HEK293T (cell line): ENCODE measurements at regions not wholly inside any gene's neighbourhood (a gene's known extent, or its start where the extent isn't known, plus 50 kb on each side); places are given as distances from the start of the nearest gene placed in this dataset.

ENCODE experiments used
- CTCF ChIA-PET: fragments of 350-600 bp; formaldehyde crosslinking; extraction: SDS; loops from one replicate; lab custom pipeline; 2021; ENCODE audit warnings: antibody characterized with exemption, inconsistent platforms; lab: Yijun Ruan, JAX
- POLR2A ChIA-PET: fragments of 350-600 bp; formaldehyde crosslinking; extraction: SDS; loops from one replicate; lab custom pipeline; 2020; ENCODE audit warnings: antibody characterized with exemption, inconsistent platforms; lab: Yijun Ruan, JAX
- DNase-seq: peaks from one replicate; pipeline ENCODE4 v3.0.0; 2012; ENCODE audit warnings: mixed read lengths; ENCODE audit errors: extremely low spot score
- ARNT ChIP-seq: fragments of 450-650 bp; IDR thresholded peaks from 2 replicates; pipeline ENCODE4 v1.6.1; 2017; ENCODE audit warnings: mild to moderate bottlenecking
- BHLHE40 ChIP-seq: fragments of 450-650 bp; IDR thresholded peaks from 2 replicates; pipeline ENCODE4 v1.6.1; 2016; ENCODE audit warnings: mild to moderate bottlenecking, moderate library complexity, borderline replicate concordance
- CTBP1 ChIP-seq: fragments of 450-650 bp; IDR thresholded peaks from 2 replicates; pipeline ENCODE4 v1.6.1; 2016; ENCODE audit warnings: borderline replicate concordance
- ELF4 ChIP-seq: fragments of 450-650 bp; IDR thresholded peaks from 2 replicates; pipeline ENCODE4 v1.6.1; 2017; ENCODE audit warnings: antibody characterized with exemption
- FOXA1 ChIP-seq: fragments of 450-650 bp; IDR thresholded peaks from 2 replicates; pipeline ENCODE4 v1.6.1; 2016; ENCODE audit warnings: mild to moderate bottlenecking
- FOXK2 ChIP-seq: fragments of 450-650 bp; IDR thresholded peaks from 2 replicates; pipeline ENCODE4 v1.6.1; 2016; ENCODE audit warnings: mild to moderate bottlenecking
- FOXM1 ChIP-seq: fragments of 450-650 bp; IDR thresholded peaks from 2 replicates; pipeline ENCODE4 v1.6.1; 2017; ENCODE audit warnings: mild to moderate bottlenecking, borderline replicate concordance
- HDGF ChIP-seq: fragments of 450-650 bp; IDR thresholded peaks from 2 replicates; pipeline ENCODE4 v1.6.1; 2017; ENCODE audit warnings: antibody characterized with exemption, borderline replicate concordance
- L3MBTL2 ChIP-seq: fragments of 450-650 bp; conservative IDR thresholded peaks from 2 replicates; pipeline ENCODE4 v1.6.1; 2016; ENCODE audit warnings: mild to moderate bottlenecking
- LEF1 ChIP-seq: fragments of 450-650 bp; IDR thresholded peaks from 2 replicates; pipeline ENCODE4 v1.6.1; 2017; ENCODE audit warnings: mild to moderate bottlenecking, borderline replicate concordance
- NFRKB ChIP-seq: fragments of 450-650 bp; IDR thresholded peaks from 2 replicates; pipeline ENCODE4 v1.6.1; 2016; ENCODE audit warnings: mild to moderate bottlenecking, moderate library complexity
- SP1 ChIP-seq: fragments of 450-650 bp; IDR thresholded peaks from 2 replicates; pipeline ENCODE4 v1.6.1; 2017
- SUZ12 ChIP-seq: fragments of 450-650 bp; IDR thresholded peaks from 2 replicates; pipeline ENCODE4 v1.6.1; 2016; ENCODE audit warnings: mild to moderate bottlenecking
- TARDBP ChIP-seq: fragments of 450-650 bp; IDR thresholded peaks from 2 replicates; pipeline ENCODE4 v1.6.1; 2016
- ZNF384 ChIP-seq: fragments of 450-650 bp; IDR thresholded peaks from 2 replicates; pipeline ENCODE4 v1.6.1; 2016
- TF ChIP-seq, protein P1 (sequence below): fragments of 450-650 bp; IDR thresholded peaks from 2 replicates; pipeline ENCODE4 v1.6.1; 2016

DNA sequence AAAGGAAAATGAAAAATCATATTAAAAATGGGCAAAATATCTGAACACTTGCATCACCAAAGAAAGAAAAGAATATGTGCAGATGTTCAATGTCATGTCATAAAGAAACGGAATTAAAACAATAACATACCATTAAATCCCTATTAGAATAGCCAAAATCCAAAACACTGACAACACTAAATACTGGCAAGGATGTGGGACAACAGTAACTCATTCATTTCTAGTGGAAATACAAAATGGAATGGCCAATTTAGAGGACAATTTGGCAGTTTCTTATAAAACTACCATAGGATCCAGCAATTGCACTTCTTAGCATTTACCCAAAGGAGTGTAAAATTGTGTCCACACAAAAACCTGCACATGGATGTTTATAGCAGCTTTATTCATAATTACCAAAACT lies 542.5 kb upstream of the UBE2E2 start:
- TF ChIP-seq CTBP1 (no peak), ZNF384 (no peak), HDGF (no peak), LEF1 (no peak), NFRKB (no peak)
- TF ChIP-seq, protein P1, sequence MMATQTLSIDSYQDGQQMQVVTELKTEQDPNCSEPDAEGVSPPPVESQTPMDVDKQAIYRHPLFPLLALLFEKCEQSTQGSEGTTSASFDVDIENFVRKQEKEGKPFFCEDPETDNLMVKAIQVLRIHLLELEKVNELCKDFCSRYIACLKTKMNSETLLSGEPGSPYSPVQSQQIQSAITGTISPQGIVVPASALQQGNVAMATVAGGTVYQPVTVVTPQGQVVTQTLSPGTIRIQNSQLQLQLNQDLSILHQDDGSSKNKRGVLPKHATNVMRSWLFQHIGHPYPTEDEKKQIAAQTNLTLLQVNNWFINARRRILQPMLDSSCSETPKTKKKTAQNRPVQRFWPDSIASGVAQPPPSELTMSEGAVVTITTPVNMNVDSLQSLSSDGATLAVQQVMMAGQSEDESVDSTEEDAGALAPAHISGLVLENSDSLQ, result no peak
- ChIA-PET POLR2A (no interaction called here), CTCF (no interaction called here)
- no peak for DNase-seq

DNA sequence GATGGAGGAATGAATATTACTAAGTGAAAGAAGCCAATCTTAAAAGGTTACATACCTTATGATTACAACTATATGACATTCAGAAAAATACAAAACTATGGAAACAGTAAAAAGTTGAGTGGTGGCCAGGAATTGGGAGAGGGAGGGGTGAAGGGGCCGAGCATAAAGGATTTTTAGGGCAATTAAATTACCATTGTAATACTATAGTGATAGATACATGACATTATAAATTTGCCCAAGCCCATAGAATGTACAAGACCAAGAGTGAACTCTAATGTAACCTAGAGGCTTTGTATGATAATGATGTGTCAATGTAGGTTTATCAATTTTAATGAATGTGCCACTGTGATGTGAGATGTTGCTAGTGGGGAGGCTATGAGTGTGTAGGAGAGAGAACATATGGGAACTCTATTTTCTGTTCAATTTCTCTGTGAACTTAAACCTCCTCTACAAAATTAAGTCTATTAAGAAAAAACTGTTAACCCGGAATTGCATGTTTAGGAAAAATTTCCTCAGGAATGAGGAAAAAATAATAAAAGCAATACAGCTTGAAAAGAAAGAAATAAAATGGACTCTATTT lies 541.9 kb upstream of the UBE2E2 start:
- no peak for DNase-seq
- CTCF ChIA-PET, result interaction anchor here (0.7 kb wide), 1 partner anchor 910 kb away, joined by 3 read pairs; the partner anchor contains the start of gene ZNF385D
- POLR2A ChIA-PET, result no interaction called here
- TF ChIP-seq LEF1 (no peak), ELF4 (no peak), NFRKB (no peak), FOXA1 (no peak), HDGF (no peak), TARDBP (no peak), SP1 (no peak), CTBP1 (no peak), FOXK2 (no peak), ZNF384 (no peak), L3MBTL2 (no peak), ARNT (no peak)
- TF ChIP-seq, protein P1, result no peak

DNA sequence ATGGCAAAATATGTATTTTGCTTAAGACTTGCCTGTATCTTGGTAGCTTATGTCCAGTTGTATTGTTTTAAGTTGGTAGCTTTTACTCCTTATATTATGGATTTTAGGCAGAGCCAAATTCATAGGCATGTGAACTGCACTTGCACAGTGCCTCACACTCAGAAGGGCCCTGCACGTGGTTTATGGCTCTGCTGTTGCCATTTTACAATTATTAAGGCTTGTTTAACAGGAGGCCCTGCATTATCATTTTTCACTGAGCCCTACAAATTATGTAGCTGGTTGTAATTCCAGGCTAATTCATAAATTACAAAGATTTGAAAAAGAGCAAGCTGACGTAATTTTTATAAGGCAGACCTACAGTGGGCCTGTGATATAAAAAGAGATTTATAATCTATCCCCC lies 537.6 kb upstream of the UBE2E2 start:
- TF ChIP-seq SP1, result no peak
- no peak for TF ChIP-seq CTBP1
- TF ChIP-seq ARNT, result no peak
- TF ChIP-seq HDGF, result no peak
- TF ChIP-seq FOXK2, result no peak
- no peak for TF ChIP-seq TARDBP
- TF ChIP-seq NFRKB, result no peak
- TF ChIP-seq L3MBTL2, result no peak
- TF ChIP-seq LEF1, result no peak
- no peak for TF ChIP-seq ZNF384
- TF ChIP-seq, protein P1, result no peak
- TF ChIP-seq BHLHE40, result no peak
- no peak for DNase-seq
- CTCF ChIA-PET, result no interaction called here
- POLR2A ChIA-PET, result no interaction called here

DNA sequence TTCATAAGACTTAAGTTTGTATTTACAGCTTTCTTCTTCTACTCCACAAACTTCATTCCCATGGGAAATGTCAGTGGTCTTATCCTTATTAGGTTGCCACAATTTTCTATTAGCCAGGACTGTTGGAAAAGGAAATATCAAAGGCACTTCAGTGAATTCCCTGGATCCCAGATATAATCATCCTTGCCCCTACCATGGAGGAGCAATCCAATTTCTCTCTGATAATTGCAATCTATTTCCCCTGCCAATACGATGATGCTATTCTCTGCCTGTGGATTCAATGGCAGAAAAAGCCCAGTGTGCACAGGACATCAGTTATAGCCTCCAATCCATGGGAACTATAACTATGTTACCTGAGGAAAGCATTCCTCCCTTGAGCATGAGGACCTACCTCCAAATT lies 536.4 kb upstream of the UBE2E2 start:
- no peak for DNase-seq
- POLR2A ChIA-PET, result no interaction called here
- CTCF ChIA-PET, result no interaction called here
- TF ChIP-seq FOXK2 (no peak), ZNF384 (no peak)

DNA sequence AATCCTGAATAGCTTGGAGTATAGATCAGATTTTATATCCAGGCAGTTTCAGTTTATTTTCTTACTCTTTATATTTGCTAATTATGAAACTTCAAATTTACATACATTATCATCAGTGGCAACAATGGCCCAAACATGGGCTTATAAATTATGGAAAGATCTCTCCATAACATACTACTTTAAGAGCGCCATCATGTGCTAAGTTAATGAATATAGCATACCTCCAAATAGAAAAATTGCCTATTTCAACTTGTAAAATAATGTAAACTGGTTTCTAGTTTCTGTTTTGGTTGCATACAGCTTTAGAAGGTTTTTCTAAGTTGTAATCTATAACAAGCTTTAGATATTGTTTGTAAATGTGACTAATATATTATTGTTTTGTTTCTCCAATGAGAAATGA lies 531.3 kb upstream of the UBE2E2 start:
- TF ChIP-seq LEF1 (no peak), CTBP1 (no peak), FOXM1 (no peak), FOXK2 (no peak), BHLHE40 (no peak), NFRKB (no peak), FOXA1 (no peak), SUZ12 (no peak), ARNT (no peak), ZNF384 (no peak), HDGF (no peak), L3MBTL2 (no peak), SP1 (no peak), ELF4 (no peak), TARDBP (no peak)
- TF ChIP-seq, protein P1, result no peak
- no peak for DNase-seq
- ChIA-PET CTCF (no interaction called here), POLR2A (no interaction called here)

DNA sequence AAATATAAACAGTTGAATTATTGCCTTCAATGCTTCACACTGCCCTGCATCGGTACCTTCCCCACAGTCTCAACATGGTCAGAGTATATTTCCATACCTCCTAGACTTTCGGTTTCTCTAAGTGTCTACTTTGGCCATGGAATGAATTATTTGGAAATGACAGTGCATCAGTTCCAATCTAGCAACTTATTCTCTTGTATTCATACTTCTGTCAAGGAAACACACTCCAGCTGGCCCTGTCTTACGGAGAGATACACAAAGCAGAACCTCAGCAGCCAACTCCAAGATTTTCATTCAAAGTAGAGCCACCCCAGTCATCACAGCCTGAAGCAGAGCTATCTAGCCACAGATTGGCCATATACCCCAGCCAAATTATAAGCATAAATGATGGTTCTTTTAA lies 518.4 kb upstream of the UBE2E2 start:
- no peak for DNase-seq
- TF ChIP-seq FOXM1 (no peak), ELF4 (no peak), ZNF384 (no peak), ARNT (no peak), CTBP1 (no peak), SP1 (no peak), TARDBP (no peak), NFRKB (no peak), BHLHE40 (no peak)
- TF ChIP-seq, protein P1, result no peak
- CTCF ChIA-PET, result no interaction called here
- POLR2A ChIA-PET, result no interaction called here
